Osteoblast (primary cell): ENCODE measurements at regions not wholly inside any gene's neighbourhood (a gene's known extent, or its start where the extent isn't known, plus 50 kb on each side); places are given as distances from the start of the nearest gene placed in this dataset.

Source experiments
- DNase-seq: peaks from one replicate; pipeline ENCODE4 v3.0.0; 2011; ENCODE audit warnings: low spot score, mixed read lengths; ENCODE audit not compliant: insufficient read length; ENCODE audit errors: missing footprints
- H2AFZ ChIP-seq: 2 replicates; pipeline ENCODE4 v1.6.0; 2011; ENCODE audit warnings: mild to moderate bottlenecking, low read length
- H3K27ac ChIP-seq: 2 replicates; pipeline ENCODE4 v1.5.1; 2011; ENCODE audit warnings: mild to moderate bottlenecking, low read depth, low read length, moderate library complexity
- H3K27me3 ChIP-seq: 2 replicates; pipeline ENCODE4 v1.6.0; 2012; ENCODE audit warnings: mild to moderate bottlenecking, control low read depth, inconsistent platforms, low read length, moderate library complexity; ENCODE audit not compliant: insufficient read depth
- H3K36me3 ChIP-seq: 2 replicates; pipeline ENCODE4 v1.5.1; 2011; ENCODE audit warnings: mild to moderate bottlenecking, low read length, control low read depth, moderate library complexity; ENCODE audit not compliant: insufficient read depth
- H3K4me1 ChIP-seq: 2 replicates; pipeline ENCODE4 v1.5.1; 2011; ENCODE audit warnings: mild to moderate bottlenecking, low read length, control low read depth, moderate library complexity; ENCODE audit not compliant: insufficient read depth
- H3K4me2 ChIP-seq: 2 replicates; pipeline ENCODE4 v1.6.0; 2011; ENCODE audit warnings: mild to moderate bottlenecking, low read length; ENCODE audit not compliant: insufficient read depth
- H3K4me3 ChIP-seq: fragments of 200-600 bp; sonication (generic); 3 replicates; pipeline ENCODE4 v1.5.1; 2012; ENCODE audit warnings: mild to moderate bottlenecking, low read length, inconsistent platforms; ENCODE audit not compliant: insufficient read depth
- H3K79me2 ChIP-seq: 2 replicates; pipeline ENCODE4 v1.6.0; 2012; ENCODE audit warnings: mild to moderate bottlenecking, low read length, control low read depth, inconsistent platforms; ENCODE audit not compliant: insufficient read depth
- H3K9me3 ChIP-seq: 2 replicates; pipeline ENCODE4 v1.5.1; 2011; ENCODE audit warnings: low read depth, low read length, control low read depth
- H4K20me1 ChIP-seq: 2 replicates; pipeline ENCODE4 v1.6.0; 2012; ENCODE audit warnings: mild to moderate bottlenecking, low read length, control low read depth; ENCODE audit not compliant: insufficient read depth
- CTCF ChIP-seq: IDR thresholded peaks from 2 replicates; pipeline ENCODE4 v1.5.1; 2011; ENCODE audit warnings: mild to moderate bottlenecking, low read depth, low read length, moderate library complexity; ENCODE audit errors: extremely low read depth

- Histone ChIP-seq H2AFZ (no peak overlapping the region), H3K36me3 (no peaks in the 10 kb centered on the region), H3K4me1 (peaks cover 4% of the 10 kb centered on the region), H4K20me1 (no peaks in the 10 kb centered on the region), H3K79me2 (no peaks in the 10 kb centered on the region), H3K27me3 (no peaks in the 10 kb centered on the region), H3K4me3 (no peak overlapping the region), H3K27ac (peak overlapping the region; percentile 25), H3K9me3 (no peaks in the 10 kb centered on the region), H3K4me2 (no peak overlapping the region)
- peak; percentile 25 for DNase-seq
- TF ChIP-seq CTCF, result no peak
These were observed 680.3 kb upstream of the DIAPH2 start for GRCh38 chrX:96004386-96004785.

- H3K79me2 ChIP-seq, result no peaks in the 10 kb centered on the region
- H3K4me2 ChIP-seq, result no peak overlapping the region
- H3K27ac ChIP-seq, result no peak overlapping the region
- no peaks in the 10 kb centered on the region for H3K36me3 ChIP-seq
- H4K20me1 ChIP-seq, result no peaks in the 10 kb centered on the region
- TF ChIP-seq CTCF, result no peak
- H3K9me3 ChIP-seq, result no peaks in the 10 kb centered on the region
- no peak overlapping the region for H2AFZ ChIP-seq
- no peak overlapping the region for H3K4me3 ChIP-seq
- no peaks in the 10 kb centered on the region for H3K27me3 ChIP-seq
- peaks cover 1% of the 10 kb centered on the region for H3K4me1 ChIP-seq
- no peak for DNase-seq
These were observed 678.4 kb upstream of the DIAPH2 start for GRCh38 chrX:96006281-96006680.

GRCh38 chrX:96027407-96027806, 657.2 kb upstream of the DIAPH2 start:
- Histone ChIP-seq H3K4me3 (no peak overlapping the region), H4K20me1 (no peaks in the 10 kb centered on the region), H3K9me3 (peaks cover 3% of the 10 kb centered on the region), H3K4me2 (no peak overlapping the region), H3K79me2 (no peaks in the 10 kb centered on the region), H2AFZ (no peak overlapping the region), H3K4me1 (no peaks in the 10 kb centered on the region), H3K27ac (no peak overlapping the region), H3K27me3 (no peaks in the 10 kb centered on the region), H3K36me3 (no peaks in the 10 kb centered on the region)
- no peak for TF ChIP-seq CTCF
- no peak for DNase-seq

- Histone ChIP-seq H3K36me3 (no peaks in the 10 kb centered on the region), H3K79me2 (no peaks in the 10 kb centered on the region), H3K4me2 (no peak overlapping the region), H3K27me3 (no peaks in the 10 kb centered on the region), H3K4me1 (no peaks in the 10 kb centered on the region), H3K9me3 (no peaks in the 10 kb centered on the region), H4K20me1 (no peaks in the 10 kb centered on the region), H3K4me3 (no peak overlapping the region), H2AFZ (no peak overlapping the region), H3K27ac (no peak overlapping the region)
- DNase-seq, result no peak
- TF ChIP-seq CTCF, result no peak
These were observed 632.6 kb upstream of the DIAPH2 start for GRCh38 chrX:96052078-96052477.
